Stimulated activated CD8-positive, alpha-beta memory T cell treated with anti-CD3 and anti-CD28 coated beads, Interleukin-4, amount 100 ng/mL, for 24 hours (primary cell): ENCODE measurements at regions not wholly inside any gene's neighbourhood (a gene's known extent, or its start where the extent isn't known, plus 50 kb on each side); places are given as distances from the start of the nearest gene placed in this dataset.
"Not testable (repeated sequence)": the region's sequence is repeated elsewhere in the genome, so short reads cannot be mapped to it uniquely, and the experiment has no call there.

Experiments used
- DNase-seq: peaks from one replicate; pipeline ENCODE4 v3.0.0-alpha.2; 2020; ENCODE audit warnings: low read depth

DNA sequence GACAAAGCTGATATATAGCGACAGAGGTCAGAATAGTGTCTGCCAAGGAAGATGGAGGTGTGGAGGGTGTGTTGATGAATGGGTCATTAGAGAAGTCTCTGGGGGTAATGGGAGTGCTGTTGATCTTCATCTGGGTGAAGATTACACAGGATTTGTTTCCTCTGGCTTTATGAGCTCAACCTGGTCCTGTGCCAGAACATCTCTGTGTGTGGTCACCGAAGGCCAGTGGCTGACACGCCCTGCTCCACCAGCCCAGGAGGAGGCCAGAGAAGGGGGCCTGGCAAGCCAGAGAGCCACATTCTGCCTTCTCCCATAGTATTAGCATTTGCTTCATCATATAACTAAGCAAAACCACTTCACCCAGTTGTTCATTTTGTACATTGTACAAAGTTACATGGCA lies 121.1 kb downstream of the ZNF621 start:
- no peak for DNase-seq

DNA sequence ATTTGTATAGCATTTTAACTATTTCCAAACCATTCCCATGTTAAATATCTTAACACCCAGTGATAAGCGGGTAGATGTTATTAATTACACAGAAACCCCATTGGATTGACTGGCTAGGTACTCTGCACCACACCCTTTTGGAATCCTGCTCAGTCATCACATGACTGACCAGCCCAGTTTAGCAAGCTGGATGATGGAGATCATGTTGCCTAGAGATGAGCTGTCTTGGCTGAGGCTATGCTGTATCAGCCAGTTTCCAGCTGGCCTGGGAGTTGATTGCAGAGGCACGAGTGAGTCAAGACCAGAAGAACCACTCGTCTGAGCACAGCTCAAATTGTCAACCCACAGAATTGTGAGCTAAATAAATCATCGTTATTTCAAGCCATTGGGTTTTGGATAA lies 124.6 kb downstream of the ZNF621 start:
- DNase-seq, result no peak

DNA sequence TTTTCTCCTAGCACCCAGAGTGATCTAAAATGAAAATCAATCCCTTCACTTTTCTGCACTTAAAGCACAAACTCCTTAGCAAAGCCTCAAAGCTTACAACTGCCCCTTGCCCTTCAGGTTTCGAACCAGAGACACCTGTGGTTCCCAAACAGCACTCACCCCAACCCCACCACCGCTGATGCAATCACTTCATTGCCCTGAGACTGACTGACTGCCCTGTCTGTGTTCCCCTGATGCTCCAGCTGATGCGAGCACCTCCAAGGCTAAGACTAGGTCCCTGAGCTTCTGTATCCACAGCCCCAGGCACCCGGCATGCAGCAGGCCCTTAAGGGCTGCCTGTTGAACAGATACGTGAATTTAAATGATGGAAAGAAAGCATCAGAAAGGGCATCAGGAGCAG lies 127.3 kb downstream of the ZNF621 start:
- no peak for DNase-seq

- no peak for DNase-seq
These were observed 128.2 kb downstream of the ZNF621 start for GRCh38 chr3:40653001-40653400.

GRCh38 chr3:40653878-40654277 lies 129.1 kb downstream of the ZNF621 start:
- no peak for DNase-seq

- DNase-seq, result no peak
These were observed 130.8 kb downstream of the ZNF621 start for GRCh38 chr3:40655551-40655950.

- DNase-seq, result no peak
These were observed 132.9 kb downstream of the ZNF621 start for GRCh38 chr3:40657623-40658022.

DNA sequence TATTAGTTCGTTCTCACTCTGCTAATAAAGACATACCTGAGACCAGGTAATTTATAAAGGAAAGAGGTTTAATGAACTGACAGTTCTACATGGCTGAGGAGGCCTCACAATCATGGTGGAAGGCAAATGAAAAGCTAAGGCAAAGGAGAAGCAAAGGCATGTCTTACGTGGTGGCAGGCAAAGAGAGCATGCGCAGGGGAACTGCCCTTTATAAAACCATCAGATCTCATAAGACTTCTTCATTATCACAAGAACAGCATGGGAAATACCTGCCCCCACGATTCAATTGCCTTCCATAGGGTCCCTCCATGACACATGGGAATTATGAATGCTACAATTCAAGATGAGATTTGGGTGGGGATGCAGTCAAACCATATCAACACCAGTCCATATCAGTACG lies 133.5 kb downstream of the ZNF621 start:
- no peak for DNase-seq

DNA sequence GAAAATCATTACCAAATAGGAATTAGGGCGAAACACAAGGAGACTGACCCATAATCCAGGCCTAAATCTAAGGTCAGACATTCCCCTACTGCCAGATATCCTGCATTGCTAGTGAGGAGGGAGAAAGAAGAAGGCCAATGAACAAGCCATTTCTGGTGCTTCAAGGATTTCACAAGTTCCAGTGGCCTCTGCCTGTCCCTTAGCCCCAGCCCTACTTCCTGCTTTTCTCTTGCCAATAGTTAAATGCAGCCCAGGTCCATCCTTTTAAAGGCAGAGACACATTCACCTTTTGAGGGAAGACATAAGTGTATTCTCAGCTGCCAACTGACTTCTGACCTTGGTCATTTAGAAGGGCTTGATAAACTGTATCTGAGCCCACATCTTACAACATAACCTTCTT lies 135.8 kb downstream of the ZNF621 start:
- DNase-seq, result no peak

DNA sequence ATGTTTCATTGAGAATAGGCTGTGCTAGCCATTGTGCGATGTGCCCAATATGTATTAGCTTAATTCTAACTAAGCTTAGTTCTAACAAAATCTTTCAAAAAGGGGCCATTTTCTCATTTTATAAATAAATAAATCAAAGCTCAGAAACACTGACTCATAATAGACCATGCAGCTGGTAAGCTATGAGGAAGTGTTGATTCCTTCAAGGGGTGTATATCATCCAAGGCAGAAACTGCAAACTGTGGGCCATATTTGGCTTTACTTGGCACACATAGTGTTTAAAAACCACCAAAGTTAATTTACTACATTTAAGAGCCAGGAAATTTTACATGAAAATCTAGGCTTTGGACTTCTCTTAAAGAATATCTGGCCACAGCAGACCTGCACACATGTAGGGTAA lies 136.5 kb downstream of the ZNF621 start:
- DNase-seq, result no peak

GRCh38 chr3:40663280-40663679 lies 138.5 kb downstream of the ZNF621 start:
- DNase-seq, result no peak

DNA sequence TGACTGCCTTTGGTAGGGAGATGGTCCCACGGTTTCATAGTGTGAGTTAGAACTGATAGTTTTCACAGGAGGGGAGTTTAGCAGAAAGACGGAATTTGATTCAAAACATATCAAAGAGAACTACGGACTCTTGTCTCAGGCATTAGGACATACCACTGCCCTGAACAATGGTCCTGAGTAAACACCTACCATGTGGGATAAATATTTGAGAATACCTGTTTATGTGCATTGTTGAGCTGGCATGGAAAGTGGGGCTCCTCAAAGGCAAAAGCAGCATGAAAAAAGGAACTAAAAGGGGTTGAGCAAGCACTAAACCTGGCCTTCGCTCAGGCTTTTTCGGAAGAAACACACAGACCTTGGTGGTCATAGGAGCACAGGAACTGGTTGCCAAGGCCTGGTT lies 144.4 kb downstream of the ZNF621 start:
- no peak for DNase-seq

GRCh38 chr3:40672861-40673260 lies 148.1 kb downstream of the ZNF621 start:
- no peak for DNase-seq

DNA sequence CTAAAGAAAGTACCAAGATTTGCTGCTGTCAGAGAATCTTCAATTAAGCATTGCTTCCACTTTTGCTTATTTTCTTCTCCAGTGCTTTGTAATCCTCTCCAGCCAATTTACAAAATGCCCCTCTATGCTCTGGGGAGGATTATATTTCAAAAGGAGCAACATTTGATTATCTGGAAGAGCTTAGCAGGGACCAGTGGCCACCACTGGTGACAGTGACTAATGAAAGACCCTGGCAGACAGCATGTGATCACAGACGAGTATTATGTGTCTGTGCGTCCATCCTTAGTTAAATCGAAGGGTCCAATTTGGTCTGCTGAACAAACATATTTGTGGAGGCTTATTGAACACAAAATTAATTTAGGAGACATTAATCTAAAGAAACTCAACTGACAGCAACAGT lies 152.6 kb downstream of the ZNF621 start:
- no peak for DNase-seq

GRCh38 chr3:40677749-40678148 lies 153.0 kb downstream of the ZNF621 start:
- no peak for DNase-seq

- no peak for DNase-seq
These were observed 154.5 kb downstream of the ZNF621 start for GRCh38 chr3:40679290-40679689.

DNA sequence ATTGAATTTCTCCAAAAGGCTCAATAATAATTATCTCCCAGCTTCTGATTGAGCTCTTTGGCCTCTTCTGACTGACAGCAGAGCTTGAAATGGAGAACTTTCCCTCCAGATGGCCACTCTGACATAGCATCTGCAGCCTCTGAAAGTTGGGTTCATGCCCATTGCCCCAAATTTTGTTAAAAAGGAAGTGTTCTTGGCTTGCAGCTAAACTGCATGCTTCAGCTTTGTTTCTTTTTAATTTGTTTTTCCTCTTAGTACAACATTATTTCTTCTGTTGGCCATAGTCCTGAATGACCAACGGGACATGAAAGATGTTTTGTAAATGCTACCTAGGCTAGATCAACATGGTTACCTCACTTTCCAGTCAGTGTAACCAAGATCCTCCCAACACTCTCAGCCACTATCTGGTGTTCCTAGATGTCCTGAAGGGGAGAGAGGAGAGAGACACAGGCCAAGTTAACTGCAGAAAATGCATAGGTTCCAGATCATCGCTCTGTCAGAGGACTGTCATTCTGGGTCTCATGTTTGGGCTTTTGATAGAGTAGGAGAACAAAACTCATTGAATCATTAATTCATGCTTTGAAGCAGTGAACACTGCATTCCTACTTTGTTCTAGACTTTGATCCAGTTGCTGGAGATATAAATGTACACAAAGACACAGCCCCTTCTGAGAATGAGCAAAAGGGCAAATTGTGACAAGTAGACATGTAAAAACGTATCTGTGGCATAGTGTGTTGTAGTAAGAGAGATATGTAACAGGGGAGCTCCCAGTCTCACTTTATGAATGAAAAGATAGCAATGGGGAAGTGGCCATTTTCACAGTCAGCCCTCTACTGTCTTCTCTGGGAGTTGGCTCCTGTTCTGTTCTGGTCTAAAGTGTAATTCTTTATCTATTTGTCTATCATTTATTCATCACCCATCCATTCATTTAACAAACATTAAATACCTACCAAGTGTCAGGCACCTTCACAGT lies 156.2 kb downstream of the ZNF621 start:
- DNase-seq, result no peak

GRCh38 chr3:40681658-40682055 lies 156.9 kb downstream of the ZNF621 start:
- no peak for DNase-seq

DNA sequence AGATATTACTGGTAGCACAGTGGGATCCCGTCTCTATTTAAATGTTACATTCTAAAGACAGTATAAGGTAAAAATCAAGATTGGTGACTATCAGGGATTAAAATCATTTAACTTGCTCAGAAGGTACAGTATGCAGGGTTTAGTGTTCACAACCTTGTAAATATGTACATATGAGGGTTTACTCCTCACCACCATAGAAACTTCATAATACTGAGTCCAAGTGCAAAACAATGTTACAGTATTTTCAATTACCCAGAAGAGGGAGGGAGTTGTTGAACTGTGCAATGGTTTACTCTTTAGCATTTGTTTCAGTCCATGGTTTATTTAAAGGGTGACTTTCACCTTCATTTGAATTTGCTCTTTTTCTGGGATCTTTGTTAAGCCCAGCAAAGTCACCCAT lies 165.1 kb downstream of the ZNF621 start:
- no peak for DNase-seq

DNA sequence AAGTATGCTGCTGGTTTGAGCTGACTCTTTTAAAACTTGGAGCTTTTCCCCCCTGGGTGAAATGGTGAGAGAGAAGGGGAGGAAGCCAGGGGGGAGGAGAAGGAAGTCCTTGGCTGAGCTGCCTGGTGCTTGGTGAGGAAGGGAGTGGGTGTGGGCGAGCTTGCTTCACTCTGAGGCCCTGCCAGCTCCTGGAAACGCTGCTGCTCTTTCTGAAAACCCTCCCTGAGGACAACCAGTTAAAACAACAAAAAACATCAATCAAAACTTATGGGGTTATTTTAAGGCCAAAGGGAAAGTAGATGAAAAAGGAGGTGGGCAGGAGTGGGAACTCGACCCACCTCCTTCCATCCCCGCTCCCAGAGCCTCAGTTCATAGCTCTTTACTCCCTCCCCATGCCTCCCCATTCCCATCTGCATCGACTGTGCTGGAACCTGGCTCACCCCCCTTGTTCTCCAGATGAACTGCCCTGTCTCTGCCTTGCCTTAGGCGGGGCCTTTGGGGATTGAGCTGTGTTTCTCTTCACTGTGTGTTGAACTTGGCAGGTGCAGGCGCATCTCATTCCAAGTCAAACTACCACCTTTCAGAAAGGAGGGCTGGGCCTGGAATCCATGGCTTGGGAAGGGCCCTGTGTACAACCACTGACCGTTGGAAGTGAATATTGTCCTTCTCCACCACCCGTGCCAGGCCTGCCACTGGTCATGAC lies 166.1 kb downstream of the ZNF621 start:
- DNase-seq, result no peak

DNA sequence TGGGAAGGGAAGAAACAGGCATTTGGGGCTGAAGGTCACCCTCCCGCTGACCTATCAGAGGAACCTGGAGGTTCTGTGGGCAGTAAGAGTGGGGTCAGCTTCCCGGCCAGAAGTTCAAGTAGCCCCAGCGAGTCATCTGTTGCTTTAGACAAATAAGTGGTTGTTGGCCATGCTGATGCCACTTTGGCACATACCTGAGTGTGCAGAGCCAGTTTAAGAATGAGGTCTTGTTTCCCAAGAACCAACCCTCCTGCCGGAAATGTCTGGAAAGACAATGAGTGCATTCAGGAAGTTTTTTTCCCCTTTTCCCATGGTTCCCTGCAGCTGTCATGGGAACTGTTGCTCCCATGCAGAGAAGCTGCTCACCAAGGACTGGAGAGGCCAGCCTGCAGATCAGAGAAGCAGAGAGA lies 166.7 kb downstream of the ZNF621 start:
- no peak for DNase-seq

DNA sequence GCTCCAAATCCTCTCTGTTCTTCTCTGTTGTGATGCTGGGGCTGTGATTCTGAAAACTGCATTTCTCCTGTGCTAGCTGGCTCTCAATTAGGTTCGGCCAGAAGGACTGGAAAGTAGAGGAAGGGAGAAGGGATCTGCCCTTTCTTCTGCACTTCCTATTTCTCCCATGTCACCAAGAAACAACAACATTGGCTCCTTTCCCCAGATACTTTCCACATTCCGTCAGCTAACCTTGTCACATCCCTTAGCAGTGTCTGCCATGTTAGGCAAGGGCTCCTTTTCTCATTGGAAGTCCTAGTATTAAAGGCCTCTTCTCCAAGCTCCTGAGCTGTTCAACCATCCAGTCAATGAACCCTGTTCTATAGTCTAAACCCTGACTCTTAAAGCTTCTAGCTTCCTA lies 171.1 kb downstream of the ZNF621 start:
- no peak for DNase-seq

DNA sequence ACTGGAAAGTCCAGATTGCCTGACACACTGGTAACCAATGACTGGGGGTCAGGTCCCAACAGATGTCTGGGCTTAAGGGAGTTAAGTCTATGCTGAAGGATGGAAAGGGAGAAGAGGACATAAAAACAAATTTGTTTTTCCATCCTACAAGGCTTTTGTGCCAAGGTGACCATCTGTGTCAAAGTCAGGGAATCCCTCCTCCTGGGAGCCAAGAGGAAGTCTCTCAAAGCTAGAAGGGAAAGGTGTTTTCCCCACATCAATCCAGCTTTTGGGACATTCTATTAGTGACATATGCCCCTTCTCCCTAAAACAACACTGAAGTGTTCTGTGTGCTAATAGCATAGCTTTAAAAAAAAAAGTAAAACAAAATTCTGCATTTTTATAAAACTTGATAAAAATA lies 173.9 kb downstream of the ZNF621 start:
- not testable (repeated sequence) for DNase-seq
